ENCODE measurements at regions not wholly inside any gene's neighbourhood (a gene's known extent, or its start where the extent isn't known, plus 50 kb on each side); places are given as distances from the start of the nearest gene placed in this dataset.

DNA sequence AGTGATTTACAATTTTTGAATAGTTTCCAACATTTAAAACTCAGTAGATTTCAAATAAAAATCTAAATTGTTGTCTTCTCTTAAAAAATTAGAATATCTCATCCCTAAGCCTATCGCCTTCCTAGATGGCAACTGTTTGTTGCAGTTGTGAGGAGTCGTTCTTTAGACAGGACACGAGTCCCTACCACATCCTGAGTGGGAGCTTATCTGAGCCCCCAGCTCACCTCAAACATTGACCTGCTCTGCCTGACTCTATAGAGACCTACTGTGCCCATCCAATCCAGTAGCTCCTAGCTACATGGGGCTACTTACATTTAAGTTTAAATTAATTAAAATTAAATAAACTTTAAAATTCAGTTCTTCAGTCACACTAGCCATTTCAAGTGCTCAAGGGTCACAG is 434.7 kb downstream of the FOXO1 start:
- TF ChIP-seq, protein P1, sequence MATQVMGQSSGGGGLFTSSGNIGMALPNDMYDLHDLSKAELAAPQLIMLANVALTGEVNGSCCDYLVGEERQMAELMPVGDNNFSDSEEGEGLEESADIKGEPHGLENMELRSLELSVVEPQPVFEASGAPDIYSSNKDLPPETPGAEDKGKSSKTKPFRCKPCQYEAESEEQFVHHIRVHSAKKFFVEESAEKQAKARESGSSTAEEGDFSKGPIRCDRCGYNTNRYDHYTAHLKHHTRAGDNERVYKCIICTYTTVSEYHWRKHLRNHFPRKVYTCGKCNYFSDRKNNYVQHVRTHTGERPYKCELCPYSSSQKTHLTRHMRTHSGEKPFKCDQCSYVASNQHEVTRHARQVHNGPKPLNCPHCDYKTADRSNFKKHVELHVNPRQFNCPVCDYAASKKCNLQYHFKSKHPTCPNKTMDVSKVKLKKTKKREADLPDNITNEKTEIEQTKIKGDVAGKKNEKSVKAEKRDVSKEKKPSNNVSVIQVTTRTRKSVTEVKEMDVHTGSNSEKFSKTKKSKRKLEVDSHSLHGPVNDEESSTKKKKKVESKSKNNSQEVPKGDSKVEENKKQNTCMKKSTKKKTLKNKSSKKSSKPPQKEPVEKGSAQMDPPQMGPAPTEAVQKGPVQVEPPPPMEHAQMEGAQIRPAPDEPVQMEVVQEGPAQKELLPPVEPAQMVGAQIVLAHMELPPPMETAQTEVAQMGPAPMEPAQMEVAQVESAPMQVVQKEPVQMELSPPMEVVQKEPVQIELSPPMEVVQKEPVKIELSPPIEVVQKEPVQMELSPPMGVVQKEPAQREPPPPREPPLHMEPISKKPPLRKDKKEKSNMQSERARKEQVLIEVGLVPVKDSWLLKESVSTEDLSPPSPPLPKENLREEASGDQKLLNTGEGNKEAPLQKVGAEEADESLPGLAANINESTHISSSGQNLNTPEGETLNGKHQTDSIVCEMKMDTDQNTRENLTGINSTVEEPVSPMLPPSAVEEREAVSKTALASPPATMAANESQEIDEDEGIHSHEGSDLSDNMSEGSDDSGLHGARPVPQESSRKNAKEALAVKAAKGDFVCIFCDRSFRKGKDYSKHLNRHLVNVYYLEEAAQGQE (IDR thresholded peaks at IDR 0.05; ENCODE audit: insufficient read depth in 1 of 2, low read depth in 2 of 2, low read length in 2 of 2): no peak
- TF ChIP-seq FOXP2 (optimal IDR thresholded peaks at IDR 0.05; ENCODE audit: borderline replicate concordance, extremely low read depth, extremely low read length, insufficient read depth) (no peak), SIN3A (IDR thresholded peaks at IDR 0.05; ENCODE audit: borderline replicate concordance, insufficient read depth, low read length) (no peak), TAF1 (IDR thresholded peaks at IDR 0.05; ENCODE audit: borderline replicate concordance, insufficient read depth, low read length) (no peak), POLR2AphosphoS5 (IDR thresholded peaks at IDR 0.05; ENCODE audit: low read depth, low read length) (no peak)

DNA sequence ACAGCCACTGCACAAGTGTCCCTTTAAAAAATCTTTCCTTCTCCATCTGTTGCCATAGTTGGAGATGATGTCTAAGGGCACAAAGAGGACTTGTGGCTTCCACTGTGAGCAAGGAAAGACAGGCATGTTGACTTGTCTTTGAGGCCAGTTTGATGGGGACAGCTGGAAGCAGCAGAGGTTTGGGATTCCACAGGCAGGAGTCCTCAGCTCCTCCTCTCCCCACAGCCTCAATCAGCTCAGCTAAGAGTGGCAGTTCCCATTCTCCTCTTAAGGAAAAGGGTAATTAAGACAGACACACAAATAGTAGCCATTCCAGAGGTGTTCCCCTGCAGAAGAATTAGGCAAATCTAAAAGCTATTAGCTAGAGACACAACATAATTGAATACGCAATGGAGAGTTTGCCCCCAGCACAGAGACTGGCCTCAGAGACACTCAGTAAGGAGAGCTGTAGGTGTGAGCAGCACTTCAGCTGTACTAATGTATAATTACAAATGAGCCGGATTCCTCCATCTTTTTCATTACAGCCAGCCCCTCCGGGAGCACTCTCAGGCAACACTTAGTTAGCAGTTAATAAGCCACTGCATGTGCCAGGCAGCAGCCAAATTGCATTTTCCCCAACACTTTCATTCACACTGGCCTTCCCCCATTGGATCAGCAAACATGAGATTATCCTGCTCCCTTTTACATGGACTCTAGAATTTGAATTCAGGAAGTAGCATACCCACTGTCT is 434.0 kb downstream of the FOXO1 start:
- TF ChIP-seq SIN3A (IDR thresholded peaks at IDR 0.05; ENCODE audit: borderline replicate concordance, insufficient read depth, low read length) (no peak), POLR2AphosphoS5 (IDR thresholded peaks at IDR 0.05; ENCODE audit: low read depth, low read length) (no peak), FOXP2 (optimal IDR thresholded peaks at IDR 0.05; ENCODE audit: borderline replicate concordance, extremely low read depth, extremely low read length, insufficient read depth) (no peak), TAF1 (IDR thresholded peaks at IDR 0.05; ENCODE audit: borderline replicate concordance, insufficient read depth, low read length) (no peak)
- TF ChIP-seq, protein P1 (IDR thresholded peaks at IDR 0.05; ENCODE audit: insufficient read depth in 1 of 2, low read depth in 2 of 2, low read length in 2 of 2): no peak

DNA sequence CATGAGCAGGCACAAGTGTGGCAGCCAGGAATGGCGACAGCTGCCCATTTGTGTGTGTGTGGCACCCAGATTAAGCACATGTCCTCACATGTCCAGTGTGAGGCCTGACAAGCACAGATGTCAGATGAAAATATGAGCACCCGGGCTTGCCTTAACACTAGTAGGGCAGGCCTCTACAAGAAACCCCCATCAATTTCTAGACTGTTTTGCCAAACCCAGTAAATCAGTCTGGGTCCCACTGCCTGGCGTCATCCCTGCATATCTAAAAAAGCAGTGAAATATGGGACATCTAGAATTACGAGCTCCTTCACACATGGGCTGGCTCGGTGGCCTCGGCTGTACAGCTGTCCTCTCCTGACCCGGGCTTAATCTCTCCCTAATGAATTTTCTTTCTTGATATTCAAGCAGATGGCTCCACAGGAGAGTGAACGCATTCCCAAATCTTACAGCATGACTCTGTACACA is 432.7 kb downstream of the FOXO1 start:
- no peak for TF ChIP-seq POLR2AphosphoS5 (IDR thresholded peaks at IDR 0.05; ENCODE audit: low read depth, low read length)
- TF ChIP-seq, protein P1 (IDR thresholded peaks at IDR 0.05; ENCODE audit: insufficient read depth in 1 of 2, low read depth in 2 of 2, low read length in 2 of 2): no peak
- no peak for TF ChIP-seq TAF1 (IDR thresholded peaks at IDR 0.05; ENCODE audit: borderline replicate concordance, insufficient read depth, low read length)
- TF ChIP-seq FOXP2 (optimal IDR thresholded peaks at IDR 0.05; ENCODE audit: borderline replicate concordance, extremely low read depth, extremely low read length, insufficient read depth): no peak
- no peak for TF ChIP-seq SIN3A (IDR thresholded peaks at IDR 0.05; ENCODE audit: borderline replicate concordance, insufficient read depth, low read length)

DNA sequence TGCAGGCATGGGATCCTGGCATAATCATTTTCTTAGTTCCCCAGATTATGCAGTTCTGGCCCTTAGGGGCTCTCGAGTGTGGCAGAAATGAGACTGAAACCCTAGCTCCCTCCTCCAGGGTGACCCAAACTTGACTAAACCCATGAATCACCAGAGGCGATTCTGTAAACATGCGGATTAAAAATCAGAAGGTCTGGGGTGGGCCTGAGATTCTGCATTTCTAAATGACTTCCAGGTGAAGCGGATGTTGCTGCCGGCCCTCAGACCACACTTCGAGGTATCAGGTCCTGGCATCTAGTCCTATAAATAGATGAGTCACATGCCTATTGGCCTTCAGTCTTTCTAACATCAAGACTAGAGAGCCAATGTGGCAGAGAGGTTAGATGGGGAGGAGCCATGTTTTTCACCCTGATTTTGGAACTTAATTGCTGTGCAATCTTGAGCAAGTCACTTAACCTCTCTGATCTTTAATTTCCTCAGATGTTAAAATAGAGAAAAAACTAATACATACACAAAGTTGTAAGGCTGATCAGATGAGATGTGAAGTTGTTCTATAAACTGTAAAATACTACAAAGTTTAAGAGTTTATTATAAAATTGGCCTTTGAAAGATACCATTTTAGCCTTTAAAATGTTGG is 431.2 kb downstream of the FOXO1 start:
- TF ChIP-seq TAF1 (IDR thresholded peaks at IDR 0.05; ENCODE audit: borderline replicate concordance, insufficient read depth, low read length) (no peak), FOXP2 (optimal IDR thresholded peaks at IDR 0.05; ENCODE audit: borderline replicate concordance, extremely low read depth, extremely low read length, insufficient read depth) (no peak), POLR2AphosphoS5 (IDR thresholded peaks at IDR 0.05; ENCODE audit: low read depth, low read length) (no peak), SIN3A (IDR thresholded peaks at IDR 0.05; ENCODE audit: borderline replicate concordance, insufficient read depth, low read length) (no peak)
- TF ChIP-seq, protein P1 (IDR thresholded peaks at IDR 0.05; ENCODE audit: insufficient read depth in 1 of 2, low read depth in 2 of 2, low read length in 2 of 2): no peak

Measured in PFSK-1 (cell line).